HCT116 (cell line): ENCODE measurements at regions not wholly inside any gene's neighbourhood (a gene's known extent, or its start where the extent isn't known, plus 50 kb on each side); places are given as distances from the start of the nearest gene placed in this dataset.

Experiments used
- CTCF ChIP-seq, 3 experiments: fragments of 200-600 bp in 1 of 3; sonication (generic) in 1 of 3; IDR thresholded peaks in 2 of 3; conservative IDR thresholded peaks in 1 of 3; 2 replicates each; pipeline ENCODE4 v1.5.1; 2012 to 2017; ENCODE audit warnings: low read depth in 2 of 3, low read length in 2 of 3, antibody characterized with exemption in 1 of 3, borderline replicate concordance in 1 of 3, control low read depth in 1 of 3, mild to moderate bottlenecking in 1 of 3, mixed read lengths in 1 of 3, mixed run types in 1 of 3, moderate library complexity in 1 of 3; ENCODE audit not compliant: insufficient read depth in 1 of 3
- EZH2 ChIP-seq: fragments of 200-600 bp; sonication (generic); IDR thresholded peaks from 2 replicates; pipeline ENCODE4 v1.6.1; 2017; ENCODE audit warnings: antibody characterized with exemption, mixed run types
- EZH2phosphoT487 ChIP-seq: fragments of 200-600 bp; IDR thresholded peaks from 2 replicates; pipeline ENCODE4 v1.6.1; 2018; ENCODE audit warnings: antibody characterized with exemption, borderline replicate concordance
- FOSL1 ChIP-seq: IDR thresholded peaks from 2 replicates; pipeline ENCODE4 v1.6.1; 2012; ENCODE audit warnings: low read depth
- JUND ChIP-seq: IDR thresholded peaks from 2 replicates; pipeline ENCODE4 v1.6.1; 2012
- POLR2A ChIP-seq: IDR thresholded peaks from 2 replicates; pipeline ENCODE4 v1.7.0; 2011; ENCODE audit warnings: borderline replicate concordance; ENCODE audit not compliant: insufficient read depth, insufficient read length; ENCODE audit errors: extremely low read depth
- POLR2AphosphoS5 ChIP-seq: IDR thresholded peaks from 2 replicates; pipeline ENCODE4 v1.6.1; 2011; ENCODE audit warnings: mild to moderate bottlenecking, low read depth, low read length, moderate library complexity
- SP1 ChIP-seq: IDR thresholded peaks from 2 replicates; pipeline ENCODE4 v1.6.1; 2012; ENCODE audit warnings: low read depth
- TF ChIP-seq, protein P1 (sequence below): IDR thresholded peaks from 2 replicates; pipeline ENCODE4 v1.6.1; 2012; ENCODE audit warnings: low read depth

- no peak for TF ChIP-seq EZH2
- TF ChIP-seq CTCF (IDR thresholded peaks at IDR 0.05 in 2 of 3, conservative IDR thresholded peaks at IDR 0.05 in 1 of 3; ENCODE audit: borderline replicate concordance in 1 of 3, insufficient read depth in 1 of 3, low read depth in 2 of 3, low read length in 2 of 3): no peak
- TF ChIP-seq, protein P1, sequence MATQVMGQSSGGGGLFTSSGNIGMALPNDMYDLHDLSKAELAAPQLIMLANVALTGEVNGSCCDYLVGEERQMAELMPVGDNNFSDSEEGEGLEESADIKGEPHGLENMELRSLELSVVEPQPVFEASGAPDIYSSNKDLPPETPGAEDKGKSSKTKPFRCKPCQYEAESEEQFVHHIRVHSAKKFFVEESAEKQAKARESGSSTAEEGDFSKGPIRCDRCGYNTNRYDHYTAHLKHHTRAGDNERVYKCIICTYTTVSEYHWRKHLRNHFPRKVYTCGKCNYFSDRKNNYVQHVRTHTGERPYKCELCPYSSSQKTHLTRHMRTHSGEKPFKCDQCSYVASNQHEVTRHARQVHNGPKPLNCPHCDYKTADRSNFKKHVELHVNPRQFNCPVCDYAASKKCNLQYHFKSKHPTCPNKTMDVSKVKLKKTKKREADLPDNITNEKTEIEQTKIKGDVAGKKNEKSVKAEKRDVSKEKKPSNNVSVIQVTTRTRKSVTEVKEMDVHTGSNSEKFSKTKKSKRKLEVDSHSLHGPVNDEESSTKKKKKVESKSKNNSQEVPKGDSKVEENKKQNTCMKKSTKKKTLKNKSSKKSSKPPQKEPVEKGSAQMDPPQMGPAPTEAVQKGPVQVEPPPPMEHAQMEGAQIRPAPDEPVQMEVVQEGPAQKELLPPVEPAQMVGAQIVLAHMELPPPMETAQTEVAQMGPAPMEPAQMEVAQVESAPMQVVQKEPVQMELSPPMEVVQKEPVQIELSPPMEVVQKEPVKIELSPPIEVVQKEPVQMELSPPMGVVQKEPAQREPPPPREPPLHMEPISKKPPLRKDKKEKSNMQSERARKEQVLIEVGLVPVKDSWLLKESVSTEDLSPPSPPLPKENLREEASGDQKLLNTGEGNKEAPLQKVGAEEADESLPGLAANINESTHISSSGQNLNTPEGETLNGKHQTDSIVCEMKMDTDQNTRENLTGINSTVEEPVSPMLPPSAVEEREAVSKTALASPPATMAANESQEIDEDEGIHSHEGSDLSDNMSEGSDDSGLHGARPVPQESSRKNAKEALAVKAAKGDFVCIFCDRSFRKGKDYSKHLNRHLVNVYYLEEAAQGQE: no peak
- no peak for TF ChIP-seq POLR2A
- TF ChIP-seq SP1: no peak
- TF ChIP-seq POLR2AphosphoS5: no peak
- TF ChIP-seq EZH2phosphoT487: no peak
- TF ChIP-seq FOSL1: no peak
- no peak for TF ChIP-seq JUND
Measured at GRCh38 chr2:71829008-71829407, 318.7 kb downstream of the CYP26B1 start.
